ENCODE measurements at regions not wholly inside any gene's neighbourhood (a gene's known extent, or its start where the extent isn't known, plus 50 kb on each side); places are given as distances from the start of the nearest gene placed in this dataset.
A peak's percentile ranks its signal among the peaks of the same experiment; 100 is the strongest.

DNA sequence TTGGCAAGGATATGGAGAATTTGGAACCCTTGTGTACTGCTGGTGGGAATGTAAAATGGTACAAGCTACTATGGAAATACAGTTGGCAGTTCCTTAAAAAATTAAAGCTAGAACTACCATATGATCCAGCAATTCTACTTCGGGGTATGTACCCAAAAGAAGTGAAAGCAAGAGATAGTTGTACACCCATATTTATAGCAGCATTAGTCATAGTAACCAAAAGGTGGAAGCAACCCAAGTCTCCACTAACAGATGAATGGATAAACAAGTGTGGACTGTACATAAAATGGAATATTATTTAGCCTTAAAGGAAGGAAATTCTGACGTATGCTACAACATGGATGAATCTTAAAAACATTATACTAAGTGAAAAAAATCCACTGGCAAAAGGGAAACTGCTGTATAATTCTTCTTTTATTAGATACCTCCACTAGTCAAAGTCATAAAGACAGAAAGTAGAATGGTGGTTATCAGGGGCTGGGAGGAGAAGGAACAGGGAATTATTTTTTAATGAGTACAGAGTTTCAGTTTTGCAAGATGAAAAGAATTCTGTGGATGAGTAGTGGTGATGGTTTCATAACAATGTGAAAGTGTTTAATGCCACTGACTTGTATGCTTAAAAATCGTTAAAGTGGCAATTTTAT lies 141.6 kb downstream of the RXFP2 start:
- TF ChIP-seq, protein P1, sequence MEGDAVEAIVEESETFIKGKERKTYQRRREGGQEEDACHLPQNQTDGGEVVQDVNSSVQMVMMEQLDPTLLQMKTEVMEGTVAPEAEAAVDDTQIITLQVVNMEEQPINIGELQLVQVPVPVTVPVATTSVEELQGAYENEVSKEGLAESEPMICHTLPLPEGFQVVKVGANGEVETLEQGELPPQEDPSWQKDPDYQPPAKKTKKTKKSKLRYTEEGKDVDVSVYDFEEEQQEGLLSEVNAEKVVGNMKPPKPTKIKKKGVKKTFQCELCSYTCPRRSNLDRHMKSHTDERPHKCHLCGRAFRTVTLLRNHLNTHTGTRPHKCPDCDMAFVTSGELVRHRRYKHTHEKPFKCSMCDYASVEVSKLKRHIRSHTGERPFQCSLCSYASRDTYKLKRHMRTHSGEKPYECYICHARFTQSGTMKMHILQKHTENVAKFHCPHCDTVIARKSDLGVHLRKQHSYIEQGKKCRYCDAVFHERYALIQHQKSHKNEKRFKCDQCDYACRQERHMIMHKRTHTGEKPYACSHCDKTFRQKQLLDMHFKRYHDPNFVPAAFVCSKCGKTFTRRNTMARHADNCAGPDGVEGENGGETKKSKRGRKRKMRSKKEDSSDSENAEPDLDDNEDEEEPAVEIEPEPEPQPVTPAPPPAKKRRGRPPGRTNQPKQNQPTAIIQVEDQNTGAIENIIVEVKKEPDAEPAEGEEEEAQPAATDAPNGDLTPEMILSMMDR (IDR thresholded peaks at IDR 0.05; ENCODE audit: low read depth, low read length), result no peak
- no peak for DNase-seq (ENCODE audit: extremely low read depth, low read depth)

- TF ChIP-seq, protein P1 (IDR thresholded peaks at IDR 0.05; ENCODE audit: low read depth, low read length), result no peak
These were observed 142.2 kb downstream of the RXFP2 start for GRCh38 chr13:31881495-31881882.

GRCh38 chr13:31882794-31883193 lies 143.5 kb downstream of the RXFP2 start:
- DNase-seq (ENCODE audit: extremely low read depth, low read depth), result no peak
- TF ChIP-seq, protein P1 (IDR thresholded peaks at IDR 0.05; ENCODE audit: low read depth, low read length), result no peak

More at GRCh38 chr13:31881495-31881882, 142.2 kb downstream of the RXFP2 start:
- no peak for DNase-seq (ENCODE audit: extremely low read depth, low read depth)

DNA sequence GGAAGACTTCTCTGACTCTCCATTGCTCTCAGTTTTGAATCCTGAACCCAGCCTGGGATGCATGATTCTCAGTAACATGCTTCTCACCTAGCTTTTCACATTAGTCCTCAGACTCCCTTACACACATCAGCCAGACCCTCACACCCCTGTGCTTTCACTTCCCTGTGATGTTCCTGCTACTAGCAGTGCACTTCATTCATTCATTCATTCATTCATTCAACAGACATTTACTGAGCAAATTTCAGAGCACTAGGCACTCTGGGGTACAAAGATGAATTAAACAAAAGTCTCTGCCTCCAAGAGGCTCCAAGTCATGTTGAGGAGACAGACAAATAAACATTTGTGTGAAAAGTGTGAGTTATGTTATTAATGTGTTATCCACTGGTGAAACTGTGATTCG lies 145.2 kb downstream of the RXFP2 start:
- TF ChIP-seq, protein P1 (IDR thresholded peaks at IDR 0.05; ENCODE audit: low read depth, low read length), result no peak
- DNase-seq (ENCODE audit: extremely low read depth, low read depth), result no peak

GRCh38 chr13:31885994-31886393 lies 145.6 kb upstream of the FRY start:
- TF ChIP-seq, protein P1 (IDR thresholded peaks at IDR 0.05; ENCODE audit: low read depth, low read length), result no peak
- no peak for DNase-seq (ENCODE audit: extremely low read depth, low read depth)

DNA sequence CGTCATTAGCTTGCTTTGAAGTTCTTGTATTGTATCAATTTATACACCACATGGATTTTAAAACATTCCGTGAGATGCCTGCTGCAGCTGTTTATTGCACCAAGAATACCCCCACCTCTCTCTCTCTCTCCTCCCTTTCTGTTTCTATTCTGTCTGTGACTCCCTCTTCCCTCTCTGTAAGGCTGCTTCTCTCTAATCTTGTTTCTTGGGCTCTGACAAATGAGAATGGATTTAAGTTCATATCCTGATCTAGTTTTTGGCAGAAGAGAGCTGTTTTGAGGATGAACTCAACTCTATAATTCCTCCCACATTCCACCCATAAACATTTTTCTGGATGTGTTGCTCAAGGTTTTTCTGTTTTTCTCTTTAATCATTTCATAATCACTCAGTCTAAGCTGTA lies 144.3 kb upstream of the FRY start:
- TF ChIP-seq, protein P1 (IDR thresholded peaks at IDR 0.05; ENCODE audit: low read depth, low read length), result no peak
- peak; percentile 19 for DNase-seq (ENCODE audit: extremely low read depth, low read depth)

GRCh38 chr13:31890946-31891345 lies 140.6 kb upstream of the FRY start:
- no peak for DNase-seq (ENCODE audit: extremely low read depth, low read depth)
- TF ChIP-seq, protein P1 (IDR thresholded peaks at IDR 0.05; ENCODE audit: low read depth, low read length), result no peak
